ENCODE measurements at regions not wholly inside any gene's neighbourhood (a gene's known extent, or its start where the extent isn't known, plus 50 kb on each side); places are given as distances from the start of the nearest gene placed in this dataset.

GRCh38 chr15:67981848-67982247 lies 72.3 kb upstream of the PIAS1 start:
- intact Hi-C loops (cut with micrococcal nuclease): no loop called here
- Histone ChIP-seq H3K4me1 (ENCODE audit: control insufficient read depth in 1 of 2, insufficient read depth in 2 of 2, low read length in 2 of 2) (no peaks in the 10 kb centered on the region), H4K20me1 (ENCODE audit: insufficient read depth) (no peaks in the 10 kb centered on the region), H2AFZ (ENCODE audit: low read depth, low read length, poor library complexity, severe bottlenecking) (no peak overlapping the region), H3K9me3 (ENCODE audit: control insufficient read depth in 1 of 2, insufficient read depth in 1 of 2, low read depth in 1 of 2, low read length in 2 of 2) (no peaks in the 10 kb centered on the region), H3K27ac (ENCODE audit: low read depth, low read length) (no peak overlapping the region), H3K9me2 (ENCODE audit: insufficient read depth) (no peaks in the 10 kb centered on the region), H3K79me2 (ENCODE audit: insufficient read depth, low read length) (no peaks in the 10 kb centered on the region), H3K27me3 (ENCODE audit: insufficient read depth, low read length) (no peaks in the 10 kb centered on the region), H3K4me3 (replicated peaks in 1 of 2; ENCODE audit: low read depth in 1 of 2, low read length in 2 of 2) (no peak overlapping the region), H3K4me2 (ENCODE audit: low read length) (no peak overlapping the region), H3K36me3 (ENCODE audit: control insufficient read depth in 1 of 2, insufficient read depth in 2 of 2, low read length in 2 of 2) (no peaks in the 10 kb centered on the region), H3K9ac (ENCODE audit: low read length) (no peak overlapping the region)
- TF ChIP-seq YY1 (IDR thresholded peaks at IDR 0.05; ENCODE audit: extremely low read depth, insufficient replicate concordance, low read depth, low read length) (no peak), CBX3 (IDR thresholded peaks at IDR 0.05; ENCODE audit: low read depth) (no peak), JUND (IDR thresholded peaks at IDR 0.05) (no peak), FOSL1 (IDR thresholded peaks at IDR 0.05; ENCODE audit: low read depth) (no peak), CEBPB (IDR thresholded peaks at IDR 0.05; ENCODE audit: low read depth) (no peak), SP1 (IDR thresholded peaks at IDR 0.05; ENCODE audit: low read depth) (no peak), SIN3A (IDR thresholded peaks at IDR 0.05; ENCODE audit: low read depth) (no peak), EGR1 (IDR thresholded peaks at IDR 0.05; ENCODE audit: low read depth) (no peak), MAX (IDR thresholded peaks at IDR 0.05) (no peak), POLR2A (IDR thresholded peaks at IDR 0.05; ENCODE audit: borderline replicate concordance, extremely low read depth, insufficient read depth, insufficient read length) (no peak), RAD21 (IDR thresholded peaks at IDR 0.05; ENCODE audit: low read depth) (no peak), EZH2phosphoT487 (IDR thresholded peaks at IDR 0.05; ENCODE audit: borderline replicate concordance) (no peak), ZNF274 (IDR thresholded peaks at IDR 0.05; ENCODE audit: low read depth, low read length) (no peak)
- DNase-seq (ENCODE audit: low read depth, low spot score) (no peak), ATAC-seq (no peak)
- no TSS peak for BruUV-seq (replicated peaks)
- ChIA-PET CTCF (no interaction called here), POLR2A (no interaction called here), RAD21 (ENCODE audit: low non-redundant PET in 1 of 2, low total read pairs in 2 of 2, uncharacterized antibody in 2 of 2, unreplicated experiment in 2 of 2) (no interaction called here)

DNA sequence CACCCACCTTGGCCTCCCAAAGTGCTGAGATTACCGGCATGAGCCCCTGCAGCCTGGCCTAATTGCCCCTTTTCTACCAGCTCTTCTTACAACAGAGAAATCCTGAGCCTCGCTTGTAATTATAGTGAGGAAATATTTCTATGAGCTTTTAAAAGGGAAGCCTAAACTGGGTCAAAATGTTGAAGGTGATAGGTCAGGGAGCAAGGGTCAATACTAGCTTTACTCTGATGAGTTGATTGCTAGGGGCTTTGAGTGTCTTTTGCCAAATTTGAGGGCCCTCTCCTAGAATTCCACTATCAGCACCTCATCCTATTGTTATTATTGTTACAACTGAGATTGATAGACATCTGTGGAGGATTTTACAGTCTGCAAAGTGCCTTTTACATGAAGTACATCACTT lies 62.4 kb upstream of the PIAS1 start:
- intact Hi-C loops (cut with micrococcal nuclease): no loop called here
- POLR2A ChIA-PET: no interaction called here

More for the DNA sequence above, 62.4 kb upstream of the PIAS1 start:
- Histone ChIP-seq H3K9ac (ENCODE audit: low read length) (no peak overlapping the region), H3K27ac (ENCODE audit: low read depth, low read length) (no peak overlapping the region), H3K9me3 (ENCODE audit: control insufficient read depth in 1 of 2, insufficient read depth in 1 of 2, low read depth in 1 of 2, low read length in 2 of 2) (no peaks in the 10 kb centered on the region), H3K9me2 (ENCODE audit: insufficient read depth) (no peaks in the 10 kb centered on the region), H3K79me2 (ENCODE audit: insufficient read depth, low read length) (no peaks in the 10 kb centered on the region), H3K4me1 (ENCODE audit: control insufficient read depth in 1 of 2, insufficient read depth in 2 of 2, low read length in 2 of 2) (no peaks in the 10 kb centered on the region), H3K27me3 (ENCODE audit: insufficient read depth, low read length) (peaks cover 12% of the 10 kb centered on the region; the same call in 1 of the 2 replicates), H3K4me2 (ENCODE audit: low read length) (no peak overlapping the region), H3K36me3 (ENCODE audit: control insufficient read depth in 1 of 2, insufficient read depth in 2 of 2, low read length in 2 of 2) (no peaks in the 10 kb centered on the region), H3K4me3 (replicated peaks in 1 of 2; ENCODE audit: low read depth in 1 of 2, low read length in 2 of 2) (no peak overlapping the region), H2AFZ (ENCODE audit: low read depth, low read length, poor library complexity, severe bottlenecking) (no peak overlapping the region), H4K20me1 (ENCODE audit: insufficient read depth) (no peaks in the 10 kb centered on the region)
- TF ChIP-seq SRF (IDR thresholded peaks at IDR 0.05; ENCODE audit: low read depth): no peak
- no peak for TF ChIP-seq TCF7L2 (IDR thresholded peaks at IDR 0.05; ENCODE audit: borderline replicate concordance, extremely low read depth, insufficient read depth, insufficient read length)
- TF ChIP-seq SIN3A (IDR thresholded peaks at IDR 0.05; ENCODE audit: low read depth): no peak
- TF ChIP-seq CEBPB (IDR thresholded peaks at IDR 0.05; ENCODE audit: low read depth): no peak
- TF ChIP-seq EZH2phosphoT487 (IDR thresholded peaks at IDR 0.05; ENCODE audit: borderline replicate concordance): no peak
- no peak for TF ChIP-seq CBX3 (IDR thresholded peaks at IDR 0.05; ENCODE audit: low read depth)
- no peak for TF ChIP-seq YY1 (IDR thresholded peaks at IDR 0.05; ENCODE audit: extremely low read depth, insufficient replicate concordance, low read depth, low read length)
- TF ChIP-seq JUND (IDR thresholded peaks at IDR 0.05): no peak
- TF ChIP-seq POLR2AphosphoS5 (IDR thresholded peaks at IDR 0.05; ENCODE audit: low read depth, low read length): no peak
- TF ChIP-seq SP1 (IDR thresholded peaks at IDR 0.05; ENCODE audit: low read depth): no peak
- no peak for TF ChIP-seq ELF1 (IDR thresholded peaks at IDR 0.05; ENCODE audit: borderline replicate concordance, low read depth)
- ChIA-PET CTCF (no interaction called here), RAD21 (ENCODE audit: low non-redundant PET in 1 of 2, low total read pairs in 2 of 2, uncharacterized antibody in 2 of 2, unreplicated experiment in 2 of 2) (no interaction called here)
- no TSS peak for BruUV-seq (replicated peaks)
- DNase-seq (ENCODE audit: low read depth, low spot score) (no peak), ATAC-seq (no peak)

Measured in HCT116 (cell line).